Neural progenitor cell (in vitro differentiated cells): ENCODE measurements at regions not wholly inside any gene's neighbourhood (a gene's known extent, or its start where the extent isn't known, plus 50 kb on each side); places are given as distances from the start of the nearest gene placed in this dataset.

Source experiments
- CTCF ChIP-seq: fragments of 200-600 bp; sonication (generic); IDR thresholded peaks from 2 replicates; pipeline ENCODE4 v1.5.1; 2017; ENCODE audit warnings: antibody characterized with exemption, mild to moderate bottlenecking
- EZH2 ChIP-seq: fragments of 200-600 bp; sonication (generic); IDR thresholded peaks from 2 replicates; pipeline ENCODE4 v1.6.1; 2017; ENCODE audit warnings: antibody characterized with exemption, mild to moderate bottlenecking, moderate library complexity

- TF ChIP-seq CTCF (no peak), EZH2 (no peak)
These were observed 1917.9 kb downstream of the EFNA5 start for GRCh38 chr5:105752801-105753200.
